GM13977 (cell line): ENCODE measurements at regions not wholly inside any gene's neighbourhood (a gene's known extent, or its start where the extent isn't known, plus 50 kb on each side); places are given as distances from the start of the nearest gene placed in this dataset.

Source experiments
- DNase-seq: peaks from one replicate; pipeline ENCODE4 v3.0.0; 2012; ENCODE audit warnings: low spot score
- in situ Hi-C: fragments of 300-500 bp; cut with MboI; formaldehyde crosslinking; loops from one replicate; pipeline ENCODE4 v1.12.0; 2022; ENCODE audit warnings: low sequenced_read_pairs, low pct_unique_long_range_greater_than_20kb, mixed read lengths, inconsistent platforms; ENCODE audit not compliant: unreplicated experiment
- TF ChIP-seq, protein P1 (sequence below): IDR thresholded peaks from 2 replicates; pipeline ENCODE4 v1.5.1; 2012; ENCODE audit warnings: mild to moderate bottlenecking, control low read depth; ENCODE audit not compliant: insufficient read depth; ENCODE audit errors: extremely low read depth, missing control alignments

- in situ Hi-C loops, result no loop called here
- TF ChIP-seq, protein P1, sequence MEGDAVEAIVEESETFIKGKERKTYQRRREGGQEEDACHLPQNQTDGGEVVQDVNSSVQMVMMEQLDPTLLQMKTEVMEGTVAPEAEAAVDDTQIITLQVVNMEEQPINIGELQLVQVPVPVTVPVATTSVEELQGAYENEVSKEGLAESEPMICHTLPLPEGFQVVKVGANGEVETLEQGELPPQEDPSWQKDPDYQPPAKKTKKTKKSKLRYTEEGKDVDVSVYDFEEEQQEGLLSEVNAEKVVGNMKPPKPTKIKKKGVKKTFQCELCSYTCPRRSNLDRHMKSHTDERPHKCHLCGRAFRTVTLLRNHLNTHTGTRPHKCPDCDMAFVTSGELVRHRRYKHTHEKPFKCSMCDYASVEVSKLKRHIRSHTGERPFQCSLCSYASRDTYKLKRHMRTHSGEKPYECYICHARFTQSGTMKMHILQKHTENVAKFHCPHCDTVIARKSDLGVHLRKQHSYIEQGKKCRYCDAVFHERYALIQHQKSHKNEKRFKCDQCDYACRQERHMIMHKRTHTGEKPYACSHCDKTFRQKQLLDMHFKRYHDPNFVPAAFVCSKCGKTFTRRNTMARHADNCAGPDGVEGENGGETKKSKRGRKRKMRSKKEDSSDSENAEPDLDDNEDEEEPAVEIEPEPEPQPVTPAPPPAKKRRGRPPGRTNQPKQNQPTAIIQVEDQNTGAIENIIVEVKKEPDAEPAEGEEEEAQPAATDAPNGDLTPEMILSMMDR, result no peak
- DNase-seq, result no peak
Measured at GRCh38 chr5:122721127-122721526, 53.8 kb upstream of the SNX2 start.

- TF ChIP-seq, protein P1, result no peak
- in situ Hi-C loops, result no loop called here
- no peak for DNase-seq
Measured at GRCh38 chr5:122722341-122722740, 52.5 kb upstream of the SNX2 start.

GRCh38 chr5:122723606-122724352 is 51.1 kb upstream of the SNX2 start:
- in situ Hi-C loops, result no loop called here
- DNase-seq, result peak; percentile 62
- TF ChIP-seq, protein P1, result no peak
